CD4-positive, alpha-beta T cell treated with Interleukin-21 for 1 hour (primary cell): ENCODE measurements at regions not wholly inside any gene's neighbourhood (a gene's known extent, or its start where the extent isn't known, plus 50 kb on each side); places are given as distances from the start of the nearest gene placed in this dataset.
A peak's percentile ranks its signal among the peaks of the same experiment; 100 is the strongest.
"Not testable (repeated sequence)": the region's sequence is repeated elsewhere in the genome, so short reads cannot be mapped to it uniquely, and the experiment has no call there.

Experiments
- DNase-seq: peaks from one replicate; pipeline ENCODE4 v3.0.0-alpha.2; 2020

DNA sequence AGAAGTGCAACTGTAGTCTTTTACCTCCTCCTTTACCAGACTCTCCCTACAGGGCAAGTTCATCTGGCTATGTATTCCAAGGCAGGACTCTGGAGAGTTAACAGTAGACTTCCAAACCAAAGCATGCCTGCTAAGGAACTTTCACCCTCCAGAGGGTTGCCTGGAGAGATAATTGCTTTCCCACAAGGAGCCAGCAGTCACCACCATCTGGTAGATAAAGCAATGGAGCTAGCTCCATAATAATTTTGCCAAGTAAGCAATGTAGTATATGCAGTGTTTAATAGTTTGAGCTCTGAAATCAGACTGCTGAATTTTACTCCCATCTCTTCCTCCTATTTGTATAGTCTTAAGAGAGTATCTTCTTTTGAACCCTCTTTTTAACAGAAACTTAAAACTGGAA lies 566.8 kb upstream of the PTGER4 start:
- no peak for DNase-seq

GRCh38 chr5:40111036-40111435 lies 568.7 kb upstream of the PTGER4 start:
- DNase-seq: not testable (repeated sequence)

DNA sequence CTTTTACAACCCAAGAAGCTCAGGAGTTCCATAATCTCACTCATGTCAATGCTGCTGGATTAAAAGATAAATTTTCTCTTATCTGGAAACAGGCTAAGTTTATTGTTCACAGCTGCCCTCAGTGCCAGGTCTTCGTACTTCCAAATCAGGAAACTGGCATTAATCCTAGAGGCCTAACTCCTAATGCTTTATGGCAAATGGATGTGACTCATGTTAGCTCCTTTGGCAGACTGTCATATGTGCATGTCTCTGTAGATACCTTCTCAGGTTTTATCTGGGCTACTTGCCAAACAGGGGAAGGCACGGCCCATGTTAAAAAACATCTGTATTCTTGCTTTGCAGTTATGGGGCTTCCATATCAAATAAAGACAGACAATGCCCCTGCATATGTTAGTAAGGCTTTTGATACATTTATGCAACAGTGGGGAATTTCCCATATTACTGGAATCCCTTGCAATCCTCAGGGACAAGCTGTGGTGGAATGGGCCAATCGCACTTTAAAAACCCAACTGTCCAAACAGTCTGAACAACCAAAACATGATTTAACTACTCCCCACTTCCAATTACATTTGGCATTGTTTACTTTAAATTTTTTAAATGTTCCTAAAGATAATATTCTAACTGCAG lies 570.8 kb upstream of the PTGER4 start:
- not testable (repeated sequence) for DNase-seq

- DNase-seq: not testable (repeated sequence)
Measured at GRCh38 chr5:40107786-40108185, 571.9 kb upstream of the PTGER4 start.

- DNase-seq: no peak
Measured at GRCh38 chr5:40106847-40107246, 572.9 kb upstream of the PTGER4 start.

DNA sequence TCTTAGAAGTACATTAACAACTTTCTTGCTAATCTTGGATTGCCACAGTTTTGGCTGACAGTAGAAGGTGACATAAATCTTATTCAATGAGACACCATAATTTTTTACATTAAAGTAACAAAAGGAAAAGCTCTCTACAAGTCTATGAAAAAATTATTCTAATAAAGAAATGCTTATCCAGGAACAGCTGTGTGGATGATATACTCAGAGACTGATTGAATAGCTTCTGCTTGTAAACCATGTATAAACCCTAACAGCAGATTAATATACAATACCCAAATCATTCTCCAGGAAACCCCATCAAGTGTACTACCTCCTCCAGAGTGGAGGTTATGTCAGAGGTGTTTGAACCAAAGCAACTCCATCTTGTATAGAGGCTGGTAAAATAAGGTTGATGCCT lies 581.4 kb upstream of the PTGER4 start:
- DNase-seq: no peak

DNA sequence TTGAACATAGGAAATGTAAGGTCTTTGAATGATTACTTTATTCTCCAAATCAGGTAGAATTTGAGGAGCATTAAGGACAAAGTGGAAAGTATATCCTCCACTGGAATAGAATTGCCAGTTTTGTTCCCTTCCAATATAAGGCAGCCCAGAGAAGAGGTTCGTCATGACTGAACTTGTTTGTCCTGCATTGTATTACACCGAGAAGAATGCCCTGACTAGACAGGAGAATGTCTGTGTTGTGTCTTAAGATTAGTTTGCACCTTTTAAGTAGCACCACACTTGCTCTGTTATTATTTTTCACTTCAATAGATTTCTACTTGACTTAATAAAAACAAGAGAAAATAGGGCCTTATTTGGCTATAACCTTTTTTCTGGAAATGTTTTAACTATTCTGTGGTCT lies 586.2 kb upstream of the PTGER4 start:
- no peak for DNase-seq

DNA sequence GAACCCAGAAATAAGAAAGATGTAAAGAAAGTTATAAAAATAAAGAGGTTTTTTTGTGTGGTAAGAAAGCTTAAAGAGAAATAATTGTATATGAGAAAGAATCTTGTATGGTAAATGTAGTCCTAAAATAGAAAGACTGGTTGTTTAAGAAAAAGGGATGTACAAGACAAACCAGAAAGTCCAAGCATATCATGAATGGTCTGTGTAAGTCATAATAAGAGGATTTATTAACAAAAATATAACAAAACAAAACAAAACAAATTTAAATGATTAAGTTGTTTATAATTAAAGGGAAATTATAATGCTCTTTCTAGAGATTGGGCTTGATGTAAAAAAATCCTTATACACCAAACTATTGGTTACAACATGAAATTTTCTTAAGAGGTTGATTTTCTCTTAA lies 590.4 kb upstream of the PTGER4 start:
- DNase-seq: no peak

DNA sequence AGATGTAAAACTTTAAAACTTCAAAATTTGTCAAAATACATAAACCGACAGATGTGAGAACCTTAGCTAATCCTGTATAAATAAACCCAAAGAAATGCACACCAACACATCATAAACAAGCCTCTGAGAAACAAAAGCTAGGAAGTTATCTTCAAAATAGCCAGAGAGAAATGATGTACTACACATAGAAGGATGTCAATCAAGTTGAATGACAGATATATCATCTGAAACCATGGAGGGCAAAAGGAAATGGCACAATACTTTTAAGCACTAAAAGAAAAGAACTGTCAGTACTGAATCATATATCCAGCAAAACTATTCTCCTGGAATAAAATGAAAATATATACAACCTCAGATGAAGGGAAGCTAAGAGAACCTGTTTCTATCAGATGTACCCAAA lies 595.1 kb upstream of the PTGER4 start:
- DNase-seq: no peak

- no peak for DNase-seq
Measured at GRCh38 chr5:40082313-40082712, 597.4 kb upstream of the PTGER4 start.

GRCh38 chr5:40080191-40080590 lies 599.5 kb upstream of the PTGER4 start:
- DNase-seq: no peak

DNA sequence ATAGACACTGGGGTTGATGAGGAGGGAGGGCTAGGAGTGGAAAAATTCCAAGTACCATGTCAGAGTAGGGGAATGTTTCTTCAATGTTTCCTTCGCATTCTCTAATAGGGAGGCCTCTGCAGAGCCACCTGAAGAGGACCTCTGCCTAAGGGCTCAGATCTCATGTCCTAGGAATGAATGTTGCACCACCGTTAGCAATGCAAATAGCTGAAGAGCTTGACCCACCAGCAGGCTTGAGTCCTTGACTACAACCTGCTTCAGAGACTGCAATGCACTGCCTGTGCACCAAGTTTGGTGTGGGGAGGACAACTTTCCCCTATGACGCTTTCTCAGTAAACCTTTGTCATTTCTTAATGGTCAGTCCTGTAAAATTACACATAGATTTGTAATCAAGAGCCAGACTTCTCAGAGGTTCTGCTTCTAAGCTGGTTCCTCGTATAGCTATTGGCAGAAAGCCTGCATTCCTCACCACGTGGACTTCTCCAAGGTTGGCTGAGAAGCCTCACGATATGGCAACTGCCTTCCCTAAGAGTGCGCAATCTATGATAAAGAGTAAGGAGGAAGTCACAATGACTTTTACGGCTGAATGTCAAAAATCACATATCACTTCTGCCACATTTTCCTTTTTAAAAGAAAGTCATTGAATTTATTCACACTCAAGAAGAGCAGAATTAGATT lies 600.7 kb upstream of the PTGER4 start:
- no peak for DNase-seq

DNA sequence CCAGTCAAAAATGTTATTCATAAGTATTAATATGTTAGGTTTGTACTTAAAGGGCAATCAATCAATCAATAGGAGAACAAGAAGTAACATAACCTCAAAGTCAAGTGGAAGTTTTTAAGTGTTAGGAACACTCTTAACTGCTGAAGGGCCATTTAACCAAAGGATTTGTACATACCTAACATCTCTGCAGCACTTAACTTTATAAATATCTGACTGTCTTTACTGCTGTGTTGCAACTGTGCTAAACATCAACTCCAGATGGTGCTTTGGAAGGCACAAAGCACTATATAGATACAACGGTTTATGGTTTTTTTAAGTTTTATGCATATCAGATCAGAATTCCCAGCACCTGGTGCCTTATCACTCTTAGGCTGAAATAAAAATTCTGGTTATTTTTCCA lies 604.9 kb upstream of the PTGER4 start:
- DNase-seq: no peak

DNA sequence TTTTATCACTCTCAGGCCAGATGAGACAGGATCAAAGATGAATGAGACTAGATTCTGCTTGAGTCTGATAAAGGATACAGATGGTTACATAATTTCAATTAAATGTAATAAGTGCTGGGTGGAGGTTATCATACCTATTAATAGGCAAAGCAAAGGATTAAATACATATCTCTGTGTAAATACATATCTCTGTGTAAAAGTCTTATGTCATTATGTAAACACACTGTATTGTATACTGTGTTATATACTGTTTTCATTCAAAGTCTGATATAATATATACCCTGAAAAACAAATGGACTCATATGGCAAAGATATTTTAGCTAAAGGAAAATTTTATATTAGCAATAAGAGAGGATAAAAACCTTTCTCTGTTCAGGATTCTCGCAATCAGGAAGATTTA lies 605.8 kb upstream of the PTGER4 start:
- DNase-seq: no peak

GRCh38 chr5:40071870-40072269 lies 607.8 kb upstream of the PTGER4 start:
- DNase-seq: no peak

- DNase-seq: no peak
Measured at GRCh38 chr5:40066616-40067015, 613.1 kb upstream of the PTGER4 start.

GRCh38 chr5:40052808-40053207 lies 626.9 kb upstream of the PTGER4 start:
- no peak for DNase-seq

DNA sequence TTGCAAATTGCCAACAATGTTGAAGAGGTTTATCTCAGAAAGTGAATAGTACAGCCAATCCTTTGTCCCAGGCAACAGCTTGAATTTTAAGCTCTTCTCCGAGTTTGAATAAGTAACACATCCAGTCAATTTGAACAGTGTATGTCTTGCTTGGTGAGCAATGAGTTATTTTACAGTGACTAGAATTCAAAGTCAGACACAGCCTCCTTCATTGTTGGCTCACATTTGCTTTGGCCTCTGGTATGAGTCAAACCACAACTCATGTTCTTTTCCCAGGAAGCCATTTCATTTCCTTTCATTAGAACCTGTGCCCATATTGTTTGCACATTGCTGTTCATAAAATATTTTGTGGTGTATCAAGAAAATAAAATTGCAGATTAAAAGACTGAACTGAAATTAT lies 622.0 kb upstream of the DAB2 start:
- DNase-seq: no peak

GRCh38 chr5:40045429-40045828 lies 620.6 kb upstream of the DAB2 start:
- no peak for DNase-seq

- DNase-seq: no peak
Measured at GRCh38 chr5:40043916-40044315, 619.1 kb upstream of the DAB2 start.

DNA sequence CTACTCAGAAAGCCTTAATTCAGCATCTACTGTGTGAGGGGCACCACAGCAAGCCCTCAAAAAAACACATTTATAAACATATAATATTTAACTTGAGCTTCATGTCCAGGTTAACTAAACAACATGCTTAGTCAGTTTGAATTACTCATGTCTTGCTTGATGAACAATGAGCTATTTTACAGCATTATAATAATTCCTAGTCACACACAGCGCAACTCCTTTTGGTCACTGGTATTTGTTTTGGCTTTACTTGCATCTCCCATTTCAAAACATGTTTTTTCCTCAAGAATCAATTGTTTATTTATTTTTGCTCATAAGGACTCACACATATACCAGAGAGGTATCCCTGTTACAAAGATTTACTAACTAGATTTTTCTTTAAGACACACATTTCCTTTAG lies 616.7 kb upstream of the DAB2 start:
- no peak for DNase-seq

GRCh38 chr5:40037713-40038112 lies 612.9 kb upstream of the DAB2 start:
- no peak for DNase-seq

GRCh38 chr5:40034441-40034840 lies 609.7 kb upstream of the DAB2 start:
- DNase-seq: no peak

DNA sequence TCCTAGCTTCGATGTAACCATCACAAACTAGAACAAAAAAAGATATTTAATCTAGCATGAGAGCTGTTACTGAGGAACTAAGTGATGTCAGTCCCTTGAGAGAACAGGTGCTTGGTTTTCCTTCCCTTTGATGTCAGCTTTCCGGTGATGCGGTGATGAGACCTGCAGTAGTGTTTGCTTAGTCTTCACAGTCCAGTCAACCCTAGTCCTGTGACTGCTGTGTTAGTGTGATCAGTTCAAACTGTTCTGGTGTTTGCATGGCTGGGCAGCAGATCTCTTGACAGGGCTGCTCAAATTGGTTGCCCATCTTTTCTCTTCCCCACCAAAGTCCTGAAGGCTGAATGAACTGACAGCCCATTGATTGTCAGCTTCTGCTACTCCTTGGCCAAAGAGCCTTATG lies 608.6 kb upstream of the DAB2 start:
- peak; percentile 32 for DNase-seq

DNA sequence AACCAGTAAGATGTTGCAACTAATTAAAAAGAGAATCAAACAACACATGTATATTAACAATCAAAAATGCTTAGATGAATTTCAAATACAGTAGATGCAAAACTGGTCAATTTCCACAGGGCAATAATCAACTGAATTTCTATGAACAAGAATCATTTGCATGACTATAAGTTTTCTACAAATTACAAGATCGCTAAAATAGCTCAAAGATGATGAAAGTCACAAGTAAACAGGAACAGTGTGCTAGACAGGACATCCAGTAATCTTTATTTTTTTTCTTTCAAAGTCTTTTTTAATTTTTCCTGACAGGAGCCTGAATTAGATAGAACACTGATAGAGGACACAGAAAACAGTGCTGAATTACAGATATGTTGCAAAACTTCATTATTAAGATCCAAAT lies 608.2 kb upstream of the DAB2 start:
- DNase-seq: no peak
